Endothelial cell of umbilical vein (primary cell): ENCODE measurements at regions not wholly inside any gene's neighbourhood (a gene's known extent, or its start where the extent isn't known, plus 50 kb on each side); places are given as distances from the start of the nearest gene placed in this dataset.

Experiments
- EZH2 ChIP-seq: IDR thresholded peaks from 2 replicates; pipeline ENCODE4 v1.6.1; 2012; ENCODE audit warnings: borderline replicate concordance, low read depth, mild to moderate bottlenecking, moderate library complexity, low read length, inconsistent platforms; ENCODE audit not compliant: severe bottlenecking
- FOS ChIP-seq: IDR thresholded peaks from 2 replicates; pipeline ENCODE4 v1.6.1; 2011; ENCODE audit warnings: mild to moderate bottlenecking, low read length, moderate library complexity, borderline replicate concordance; ENCODE audit not compliant: insufficient read depth
- GATA2 ChIP-seq: IDR thresholded peaks from 2 replicates; pipeline ENCODE4 v1.7.0; 2011; ENCODE audit warnings: low read depth, mild to moderate bottlenecking, moderate library complexity, mixed read lengths, low read length; ENCODE audit not compliant: insufficient read length, insufficient read depth
- JUN ChIP-seq: IDR thresholded peaks from 2 replicates; pipeline ENCODE4 v1.6.1; 2011; ENCODE audit warnings: borderline replicate concordance, low read depth; ENCODE audit not compliant: insufficient read length, insufficient read depth
- MYC ChIP-seq: IDR thresholded peaks from one replicate; pipeline ENCODE4 v1.6.1; 2011; ENCODE audit warnings: mild to moderate bottlenecking, low read depth, low read length
- POLR2A ChIP-seq: IDR thresholded peaks from 2 replicates; pipeline ENCODE4 v1.6.1; 2012; ENCODE audit warnings: low read depth, mild to moderate bottlenecking, control low read depth, low read length
- POLR2AphosphoS5 ChIP-seq: IDR thresholded peaks from 2 replicates; pipeline ENCODE4 v1.6.1; 2012; ENCODE audit warnings: low read depth, mild to moderate bottlenecking, control low read depth, low read length, moderate library complexity; ENCODE audit not compliant: insufficient read depth
- TF ChIP-seq, protein P1 (sequence below), 2 donors: IDR thresholded peaks; 1 replicate in 1 of 2; 2 replicates in 1 of 2; pipeline ENCODE4 v1.5.1; 2011; ENCODE audit warnings: low read length in 2 of 2, mild to moderate bottlenecking in 2 of 2, moderate library complexity in 2 of 2, control low read depth in 1 of 2, inconsistent platforms in 1 of 2, low read depth in 1 of 2; ENCODE audit not compliant: insufficient read depth in 1 of 2; ENCODE audit errors: extremely low read depth in 1 of 2
- TF ChIP-seq, protein P2 (sequence below): IDR thresholded peaks from 2 replicates; pipeline ENCODE4 v1.6.1; 2011; ENCODE audit not compliant: insufficient read depth, insufficient read length

DNA sequence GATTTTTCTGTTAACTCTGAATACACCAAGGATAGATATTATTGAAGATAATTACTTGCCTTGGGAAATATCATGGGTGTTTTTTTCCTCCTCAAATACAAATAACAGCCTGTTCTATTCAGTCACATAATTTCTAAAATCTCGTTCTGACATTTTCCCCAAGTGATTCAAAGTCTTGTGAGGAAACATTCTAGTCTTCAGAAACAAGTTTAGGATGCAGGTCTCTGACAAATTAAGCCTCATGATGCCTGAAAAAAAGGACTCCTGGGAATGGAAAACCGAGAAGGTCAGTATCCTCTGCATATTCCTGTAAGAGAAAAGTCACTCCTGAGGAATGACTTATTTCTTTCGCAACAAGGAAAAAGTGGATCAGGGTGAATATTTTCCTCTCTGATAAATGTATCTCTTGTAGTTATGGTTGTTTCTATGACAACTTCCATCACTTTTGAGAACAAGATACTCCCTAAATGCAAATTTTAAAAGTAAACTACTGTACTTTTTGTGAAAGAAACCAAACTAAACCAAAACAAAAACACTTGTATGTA is 384.6 kb downstream of the CNTNAP4 start:
- TF ChIP-seq EZH2 (no peak), POLR2A (no peak), POLR2AphosphoS5 (no peak), MYC (no peak), JUN (no peak), FOS (no peak), GATA2 (no peak)
- TF ChIP-seq, protein P1, sequence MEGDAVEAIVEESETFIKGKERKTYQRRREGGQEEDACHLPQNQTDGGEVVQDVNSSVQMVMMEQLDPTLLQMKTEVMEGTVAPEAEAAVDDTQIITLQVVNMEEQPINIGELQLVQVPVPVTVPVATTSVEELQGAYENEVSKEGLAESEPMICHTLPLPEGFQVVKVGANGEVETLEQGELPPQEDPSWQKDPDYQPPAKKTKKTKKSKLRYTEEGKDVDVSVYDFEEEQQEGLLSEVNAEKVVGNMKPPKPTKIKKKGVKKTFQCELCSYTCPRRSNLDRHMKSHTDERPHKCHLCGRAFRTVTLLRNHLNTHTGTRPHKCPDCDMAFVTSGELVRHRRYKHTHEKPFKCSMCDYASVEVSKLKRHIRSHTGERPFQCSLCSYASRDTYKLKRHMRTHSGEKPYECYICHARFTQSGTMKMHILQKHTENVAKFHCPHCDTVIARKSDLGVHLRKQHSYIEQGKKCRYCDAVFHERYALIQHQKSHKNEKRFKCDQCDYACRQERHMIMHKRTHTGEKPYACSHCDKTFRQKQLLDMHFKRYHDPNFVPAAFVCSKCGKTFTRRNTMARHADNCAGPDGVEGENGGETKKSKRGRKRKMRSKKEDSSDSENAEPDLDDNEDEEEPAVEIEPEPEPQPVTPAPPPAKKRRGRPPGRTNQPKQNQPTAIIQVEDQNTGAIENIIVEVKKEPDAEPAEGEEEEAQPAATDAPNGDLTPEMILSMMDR (IDR thresholded peaks at IDR 0.05; ENCODE audit: extremely low read depth in 1 of 2, insufficient read depth in 1 of 2, low read depth in 1 of 2, low read length in 2 of 2), result no peak
- TF ChIP-seq, protein P2, sequence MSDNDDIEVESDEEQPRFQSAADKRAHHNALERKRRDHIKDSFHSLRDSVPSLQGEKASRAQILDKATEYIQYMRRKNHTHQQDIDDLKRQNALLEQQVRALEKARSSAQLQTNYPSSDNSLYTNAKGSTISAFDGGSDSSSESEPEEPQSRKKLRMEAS, result no peak
